IPS DF 4.7 (cell line): ENCODE measurements at regions not wholly inside any gene's neighbourhood (a gene's known extent, or its start where the extent isn't known, plus 50 kb on each side); places are given as distances from the start of the nearest gene placed in this dataset.

Experiments
- DNase-seq: peaks from one replicate; pipeline ENCODE4 v3.0.0-alpha.2; 2013; ENCODE audit warnings: low spot score; ENCODE audit errors: extremely low read depth

GRCh38 chr10:128608791-128609190 is 482.6 kb upstream of the MKI67 start:
- DNase-seq = no peak

- DNase-seq = no peak
These were observed 483.2 kb upstream of the MKI67 start for GRCh38 chr10:128609460-128609859.

- DNase-seq = no peak
These were observed 483.9 kb upstream of the MKI67 start for GRCh38 chr10:128610113-128610512.

- no peak for DNase-seq
These were observed 486.0 kb upstream of the MKI67 start for GRCh38 chr10:128612195-128612594.

- no peak for DNase-seq
These were observed 486.4 kb upstream of the MKI67 start for GRCh38 chr10:128612631-128613030.

GRCh38 chr10:128614016-128614605 is 487.9 kb upstream of the MKI67 start:
- no peak for DNase-seq

GRCh38 chr10:128614802-128615553 is 488.8 kb upstream of the MKI67 start:
- no peak for DNase-seq

- DNase-seq = no peak
These were observed 491.3 kb upstream of the MKI67 start for GRCh38 chr10:128617532-128617931.

GRCh38 chr10:128622706-128623105 is 496.5 kb upstream of the MKI67 start:
- DNase-seq = no peak

- no peak for DNase-seq
These were observed 497.6 kb upstream of the MKI67 start for GRCh38 chr10:128623776-128624175.

GRCh38 chr10:128624656-128625530 is 498.7 kb upstream of the MKI67 start:
- no peak for DNase-seq

- no peak for DNase-seq
These were observed 499.7 kb upstream of the MKI67 start for GRCh38 chr10:128625926-128626325.

- DNase-seq = no peak
These were observed 500.3 kb upstream of the MKI67 start for GRCh38 chr10:128626397-128627000.

- no peak for DNase-seq
These were observed 501.6 kb upstream of the MKI67 start for GRCh38 chr10:128627811-128628210.

- no peak for DNase-seq
These were observed 502.0 kb upstream of the MKI67 start for GRCh38 chr10:128628252-128628651.

- no peak for DNase-seq
These were observed 503.2 kb upstream of the MKI67 start for GRCh38 chr10:128629111-128630096.

- no peak for DNase-seq
These were observed 504.6 kb upstream of the MKI67 start for GRCh38 chr10:128630787-128631252.

GRCh38 chr10:128631801-128632241 is 505.6 kb upstream of the MKI67 start:
- no peak for DNase-seq

GRCh38 chr10:128632694-128633093 is 506.5 kb upstream of the MKI67 start:
- DNase-seq = no peak

- no peak for DNase-seq
These were observed 507.8 kb upstream of the MKI67 start for GRCh38 chr10:128633864-128634540.
